ENCODE measurements at regions not wholly inside any gene's neighbourhood (a gene's known extent, or its start where the extent isn't known, plus 50 kb on each side); places are given as distances from the start of the nearest gene placed in this dataset.

GRCh38 chr5:121681229-121681855 is 170.3 kb upstream of the FTMT start (continued):
- TF ChIP-seq, protein P1, sequence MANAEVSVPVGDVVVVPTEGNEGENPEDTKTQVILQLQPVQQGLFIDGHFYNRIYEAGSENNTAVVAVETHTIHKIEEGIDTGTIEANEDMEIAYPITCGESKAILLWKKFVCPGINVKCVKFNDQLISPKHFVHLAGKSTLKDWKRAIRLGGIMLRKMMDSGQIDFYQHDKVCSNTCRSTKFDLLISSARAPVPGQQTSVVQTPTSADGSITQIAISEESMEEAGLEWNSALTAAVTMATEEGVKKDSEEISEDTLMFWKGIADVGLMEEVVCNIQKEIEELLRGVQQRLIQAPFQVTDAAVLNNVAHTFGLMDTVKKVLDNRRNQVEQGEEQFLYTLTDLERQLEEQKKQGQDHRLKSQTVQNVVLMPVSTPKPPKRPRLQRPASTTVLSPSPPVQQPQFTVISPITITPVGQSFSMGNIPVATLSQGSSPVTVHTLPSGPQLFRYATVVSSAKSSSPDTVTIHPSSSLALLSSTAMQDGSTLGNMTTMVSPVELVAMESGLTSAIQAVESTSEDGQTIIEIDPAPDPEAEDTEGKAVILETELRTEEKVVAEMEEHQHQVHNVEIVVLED (CRISPR knock-in tag; IDR thresholded peaks at IDR 0.05) = no peak
- TF ChIP-seq ETS2 (tag; IDR thresholded peaks at IDR 0.05; ENCODE audit: borderline replicate concordance, poor library complexity, severe bottlenecking) (no peak), GATAD2B (IDR thresholded peaks at IDR 0.05; ENCODE audit: borderline replicate concordance) (no peak), ZNF121 (CRISPR knock-in tag; conservative IDR thresholded peaks at IDR 0.05) (no peak), ZFP36 (IDR thresholded peaks at IDR 0.05; ENCODE audit: low read depth, low read length, partially characterized antibody) (peak; percentile 50), ZNF311 (CRISPR knock-in tag; IDR thresholded peaks at IDR 0.05) (no peak), ESRRB (CRISPR knock-in tag; IDR thresholded peaks at IDR 0.05; ENCODE audit: borderline replicate concordance) (no peak), BACH1 (tag; IDR thresholded peaks at IDR 0.05) (no peak), MEF2D (tag; conservative IDR thresholded peaks at IDR 0.05; ENCODE audit: low read depth) (no peak), BRD9 (IDR thresholded peaks at IDR 0.05; ENCODE audit: low read depth, partially characterized antibody) (no peak), ZNF232 (CRISPR knock-in tag; IDR thresholded peaks at IDR 0.05) (no peak), CBX2 (IDR thresholded peaks at IDR 0.05; ENCODE audit: insufficient read depth, low read length, poor library complexity, severe bottlenecking) (no peak)
- TF ChIP-seq, protein P2, sequence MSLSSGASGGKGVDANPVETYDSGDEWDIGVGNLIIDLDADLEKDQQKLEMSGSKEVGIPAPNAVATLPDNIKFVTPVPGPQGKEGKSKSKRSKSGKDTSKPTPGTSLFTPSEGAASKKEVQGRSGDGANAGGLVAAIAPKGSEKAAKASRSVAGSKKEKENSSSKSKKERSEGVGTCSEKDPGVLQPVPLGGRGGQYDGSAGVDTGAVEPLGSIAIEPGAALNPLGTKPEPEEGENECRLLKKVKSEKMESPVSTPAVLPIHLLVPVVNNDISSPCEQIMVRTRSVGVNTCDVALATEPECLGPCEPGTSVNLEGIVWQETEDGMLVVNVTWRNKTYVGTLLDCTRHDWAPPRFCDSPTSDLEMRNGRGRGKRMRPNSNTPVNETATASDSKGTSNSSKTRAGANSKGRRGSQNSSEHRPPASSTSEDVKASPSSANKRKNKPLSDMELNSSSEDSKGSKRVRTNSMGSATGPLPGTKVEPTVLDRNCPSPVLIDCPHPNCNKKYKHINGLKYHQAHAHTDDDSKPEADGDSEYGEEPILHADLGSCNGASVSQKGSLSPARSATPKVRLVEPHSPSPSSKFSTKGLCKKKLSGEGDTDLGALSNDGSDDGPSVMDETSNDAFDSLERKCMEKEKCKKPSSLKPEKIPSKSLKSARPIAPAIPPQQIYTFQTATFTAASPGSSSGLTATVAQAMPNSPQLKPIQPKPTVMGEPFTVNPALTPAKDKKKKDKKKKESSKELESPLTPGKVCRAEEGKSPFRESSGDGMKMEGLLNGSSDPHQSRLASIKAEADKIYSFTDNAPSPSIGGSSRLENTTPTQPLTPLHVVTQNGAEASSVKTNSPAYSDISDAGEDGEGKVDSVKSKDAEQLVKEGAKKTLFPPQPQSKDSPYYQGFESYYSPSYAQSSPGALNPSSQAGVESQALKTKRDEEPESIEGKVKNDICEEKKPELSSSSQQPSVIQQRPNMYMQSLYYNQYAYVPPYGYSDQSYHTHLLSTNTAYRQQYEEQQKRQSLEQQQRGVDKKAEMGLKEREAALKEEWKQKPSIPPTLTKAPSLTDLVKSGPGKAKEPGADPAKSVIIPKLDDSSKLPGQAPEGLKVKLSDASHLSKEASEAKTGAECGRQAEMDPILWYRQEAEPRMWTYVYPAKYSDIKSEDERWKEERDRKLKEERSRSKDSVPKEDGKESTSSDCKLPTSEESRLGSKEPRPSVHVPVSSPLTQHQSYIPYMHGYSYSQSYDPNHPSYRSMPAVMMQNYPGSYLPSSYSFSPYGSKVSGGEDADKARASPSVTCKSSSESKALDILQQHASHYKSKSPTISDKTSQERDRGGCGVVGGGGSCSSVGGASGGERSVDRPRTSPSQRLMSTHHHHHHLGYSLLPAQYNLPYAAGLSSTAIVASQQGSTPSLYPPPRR (CRISPR knock-in tag; IDR thresholded peaks at IDR 0.05; ENCODE audit: borderline replicate concordance) = no peak
- TF ChIP-seq, protein P3, sequence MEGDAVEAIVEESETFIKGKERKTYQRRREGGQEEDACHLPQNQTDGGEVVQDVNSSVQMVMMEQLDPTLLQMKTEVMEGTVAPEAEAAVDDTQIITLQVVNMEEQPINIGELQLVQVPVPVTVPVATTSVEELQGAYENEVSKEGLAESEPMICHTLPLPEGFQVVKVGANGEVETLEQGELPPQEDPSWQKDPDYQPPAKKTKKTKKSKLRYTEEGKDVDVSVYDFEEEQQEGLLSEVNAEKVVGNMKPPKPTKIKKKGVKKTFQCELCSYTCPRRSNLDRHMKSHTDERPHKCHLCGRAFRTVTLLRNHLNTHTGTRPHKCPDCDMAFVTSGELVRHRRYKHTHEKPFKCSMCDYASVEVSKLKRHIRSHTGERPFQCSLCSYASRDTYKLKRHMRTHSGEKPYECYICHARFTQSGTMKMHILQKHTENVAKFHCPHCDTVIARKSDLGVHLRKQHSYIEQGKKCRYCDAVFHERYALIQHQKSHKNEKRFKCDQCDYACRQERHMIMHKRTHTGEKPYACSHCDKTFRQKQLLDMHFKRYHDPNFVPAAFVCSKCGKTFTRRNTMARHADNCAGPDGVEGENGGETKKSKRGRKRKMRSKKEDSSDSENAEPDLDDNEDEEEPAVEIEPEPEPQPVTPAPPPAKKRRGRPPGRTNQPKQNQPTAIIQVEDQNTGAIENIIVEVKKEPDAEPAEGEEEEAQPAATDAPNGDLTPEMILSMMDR (IDR thresholded peaks at IDR 0.05 in 2 of 3, conservative IDR thresholded peaks at IDR 0.05 in 1 of 3; ENCODE audit: insufficient read depth in 2 of 3, low read depth in 1 of 3, low read length in 3 of 3) = no peak

Data from K562 (cell line).